ENCODE measurements at regions not wholly inside any gene's neighbourhood (a gene's known extent, or its start where the extent isn't known, plus 50 kb on each side); places are given as distances from the start of the nearest gene placed in this dataset.
A peak's percentile ranks its signal among the peaks of the same experiment; 100 is the strongest.

- no peaks in the 10 kb centered on the region for H3K9me3 ChIP-seq (ENCODE audit: insufficient read depth, low read length)
- peak overlapping the region; percentile 97 for H3K27ac ChIP-seq (ENCODE audit: low read depth, low read length)
- no peaks in the 10 kb centered on the region for H3K27me3 ChIP-seq (ENCODE audit: low read length)
- peak overlapping the region; percentile 80 for H3K4me2 ChIP-seq (ENCODE audit: low read depth, low read length, poor library complexity, severe bottlenecking)
- no peaks in the 10 kb centered on the region for H4K20me1 ChIP-seq (ENCODE audit: low read depth, low read length)
- H3K4me3 ChIP-seq (ENCODE audit: insufficient read depth, low read length, poor library complexity, severe bottlenecking), result peak overlapping the region; percentile 6
- no peaks in the 10 kb centered on the region for H3K79me2 ChIP-seq (ENCODE audit: insufficient read depth, low read length)
- H2AFZ ChIP-seq (ENCODE audit: low read depth, low read length, severe bottlenecking), result no peak overlapping the region
- H3K9me2 ChIP-seq (replicated peaks; ENCODE audit: insufficient read depth, low read length), result no peaks in the 10 kb centered on the region
- no peaks in the 10 kb centered on the region for H3K36me3 ChIP-seq (ENCODE audit: low read length)
- H3F3A ChIP-seq (ENCODE audit: insufficient read depth), result peaks cover 57% of the 10 kb centered on the region
- TF ChIP-seq EZH2phosphoT487 (conservative IDR thresholded peaks at IDR 0.05; ENCODE audit: low read length) (no peak), CTCF (IDR thresholded peaks at IDR 0.05; ENCODE audit: insufficient read depth, low read length, poor library complexity, severe bottlenecking) (no peak)
- peak overlapping the region; percentile 52 for H3K9ac ChIP-seq (ENCODE audit: low read length)
Observed at GRCh38 chr7:47715631-47716068, 133.7 kb upstream of the TNS3 start.

DNA sequence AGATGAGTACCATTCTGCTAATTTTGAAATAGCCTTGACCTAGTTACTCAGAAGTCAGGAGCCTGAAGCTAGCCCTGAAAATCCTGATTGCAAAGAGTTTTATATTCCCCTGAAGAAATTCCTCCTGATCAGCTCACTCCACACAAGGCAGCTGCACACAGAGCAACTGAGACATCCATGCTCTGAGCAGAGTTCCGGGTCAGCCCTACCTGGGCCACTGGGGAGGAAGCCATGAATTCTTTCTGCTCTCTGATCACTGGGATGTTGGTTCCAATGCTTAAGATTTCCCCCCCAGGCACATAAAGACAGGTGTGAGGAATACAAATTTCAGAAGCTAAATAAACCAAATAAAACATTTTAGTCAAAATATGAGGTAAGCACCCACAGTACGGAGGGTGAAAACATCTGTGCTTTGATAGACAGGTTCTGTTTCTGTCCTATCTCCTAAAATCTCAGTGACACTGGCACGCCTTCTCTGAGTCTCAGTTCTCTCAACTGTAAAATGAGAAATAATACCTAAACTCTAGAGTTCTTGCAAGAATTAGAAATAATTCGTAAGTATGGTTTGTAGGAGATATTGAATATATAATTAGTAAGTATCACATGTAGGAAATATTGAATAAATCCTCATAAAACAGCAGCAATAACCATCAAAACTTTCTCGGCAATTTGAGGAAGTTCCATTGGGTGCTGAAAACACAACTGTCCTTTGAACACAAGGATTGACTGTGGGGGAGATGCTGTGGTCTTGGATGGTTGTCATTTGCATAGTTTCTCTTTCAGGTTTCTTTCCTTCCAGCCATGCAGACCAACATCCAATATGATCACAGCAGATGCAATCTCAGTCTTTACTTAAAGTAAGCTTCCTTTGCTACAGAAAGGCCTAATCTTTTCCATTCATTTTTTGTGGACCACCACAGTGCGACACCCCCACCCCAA, 133.0 kb upstream of the TNS3 start:
- Histone ChIP-seq H3K36me3 (ENCODE audit: low read length) (no peaks in the 10 kb centered on the region), H2AFZ (ENCODE audit: low read depth, low read length, severe bottlenecking) (no peak overlapping the region)

GRCh38 chr7:47713595-47713994, 131.7 kb upstream of the TNS3 start:
- Histone ChIP-seq H3K9me3 (ENCODE audit: insufficient read depth, low read length) (no peaks in the 10 kb centered on the region), H3K4me2 (ENCODE audit: low read depth, low read length, poor library complexity, severe bottlenecking) (peak overlapping the region; percentile 80), H3F3A (ENCODE audit: insufficient read depth) (peaks cover 55% of the 10 kb centered on the region), H3K79me2 (ENCODE audit: insufficient read depth, low read length) (no peaks in the 10 kb centered on the region), H3K9me2 (replicated peaks; ENCODE audit: insufficient read depth, low read length) (no peaks in the 10 kb centered on the region), H4K20me1 (ENCODE audit: low read depth, low read length) (no peaks in the 10 kb centered on the region), H3K27ac (ENCODE audit: low read depth, low read length) (peak overlapping the region; percentile 97), H3K36me3 (ENCODE audit: low read length) (no peaks in the 10 kb centered on the region), H3K9ac (ENCODE audit: low read length) (peak overlapping the region; percentile 52), H2AFZ (ENCODE audit: low read depth, low read length, severe bottlenecking) (peak overlapping the region; percentile 16), H3K27me3 (ENCODE audit: low read length) (no peaks in the 10 kb centered on the region), H3K4me3 (ENCODE audit: insufficient read depth, low read length, poor library complexity, severe bottlenecking) (no peak overlapping the region)
- TF ChIP-seq CTCF (IDR thresholded peaks at IDR 0.05; ENCODE audit: insufficient read depth, low read length, poor library complexity, severe bottlenecking) (no peak), EZH2phosphoT487 (conservative IDR thresholded peaks at IDR 0.05; ENCODE audit: low read length) (no peak)

More for the DNA sequence above, 133.0 kb upstream of the TNS3 start:
- no peaks in the 10 kb centered on the region for H3K79me2 ChIP-seq (ENCODE audit: insufficient read depth, low read length)
- peak overlapping the region; percentile 38 for H3K4me3 ChIP-seq (ENCODE audit: insufficient read depth, low read length, poor library complexity, severe bottlenecking)
- no peaks in the 10 kb centered on the region for H4K20me1 ChIP-seq (ENCODE audit: low read depth, low read length)
- H3K27me3 ChIP-seq (ENCODE audit: low read length), result no peaks in the 10 kb centered on the region
- TF ChIP-seq EZH2phosphoT487 (conservative IDR thresholded peaks at IDR 0.05; ENCODE audit: low read length) (no peak), CTCF (IDR thresholded peaks at IDR 0.05; ENCODE audit: insufficient read depth, low read length, poor library complexity, severe bottlenecking) (no peak)
- no peaks in the 10 kb centered on the region for H3K9me2 ChIP-seq (replicated peaks; ENCODE audit: insufficient read depth, low read length)
- peak overlapping the region; percentile 80 for H3K4me2 ChIP-seq (ENCODE audit: low read depth, low read length, poor library complexity, severe bottlenecking)
- H3F3A ChIP-seq (ENCODE audit: insufficient read depth), result peaks cover 57% of the 10 kb centered on the region
- H3K9ac ChIP-seq (ENCODE audit: low read length), result peak overlapping the region; percentile 52
- peak overlapping the region; percentile 97 for H3K27ac ChIP-seq (ENCODE audit: low read depth, low read length)
- no peaks in the 10 kb centered on the region for H3K9me3 ChIP-seq (ENCODE audit: insufficient read depth, low read length)

Data from SU-DHL-6 (cell line).